ENCODE measurements at regions not wholly inside any gene's neighbourhood (a gene's known extent, or its start where the extent isn't known, plus 50 kb on each side); places are given as distances from the start of the nearest gene placed in this dataset.
"Not testable (repeated sequence)": the region's sequence is repeated elsewhere in the genome, so short reads cannot be mapped to it uniquely, and the experiment has no call there.

GRCh38 chr2:138390316-138390945 is 111.1 kb upstream of the SPOPL start:
- DNase-seq, result no peak
- Mint-ChIP-seq H3K9me3 (no peaks in the 10 kb centered on the region), H3K27ac (no peak overlapping the region), H3K27me3 (no peaks in the 10 kb centered on the region), H3K36me3 (ENCODE audit: low read depth) (no peaks in the 10 kb centered on the region), H3K4me3 (no peak overlapping the region), H3K4me1 (no peaks in the 10 kb centered on the region)
- no peak for ATAC-seq

GRCh38 chr2:138391946-138392345 is 109.6 kb upstream of the SPOPL start:
- ATAC-seq, result no peak
- Mint-ChIP-seq H3K4me1 (no peaks in the 10 kb centered on the region), H3K4me3 (no peak overlapping the region), H3K36me3 (ENCODE audit: low read depth) (no peaks in the 10 kb centered on the region), H3K27ac (no peak overlapping the region), H3K9me3 (no peaks in the 10 kb centered on the region), H3K27me3 (no peaks in the 10 kb centered on the region)
- no peak for DNase-seq

GRCh38 chr2:138395565-138396306 is 105.8 kb upstream of the SPOPL start:
- H3K36me3 Mint-ChIP-seq (ENCODE audit: low read depth), result no peaks in the 10 kb centered on the region
- H3K27ac Mint-ChIP-seq, result no peak overlapping the region
- peak; percentile 10 for ATAC-seq
- no peaks in the 10 kb centered on the region for H3K27me3 Mint-ChIP-seq
- H3K9me3 Mint-ChIP-seq, result peaks cover 13% of the 10 kb centered on the region
- DNase-seq, result no peak
- H3K4me3 Mint-ChIP-seq, result no peak overlapping the region
- H3K4me1 Mint-ChIP-seq, result no peaks in the 10 kb centered on the region

- ATAC-seq, result no peak
- no peaks in the 10 kb centered on the region for H3K27me3 Mint-ChIP-seq
Observed at GRCh38 chr2:138396843-138397242, 104.7 kb upstream of the SPOPL start.

GRCh38 chr2:138403431-138403927 is 98.1 kb upstream of the SPOPL start:
- peaks cover 8% of the 10 kb centered on the region for H3K9me3 Mint-ChIP-seq
- H3K4me3 Mint-ChIP-seq, result no peak overlapping the region
- DNase-seq (no peak), ATAC-seq (no peak)
- H3K27ac Mint-ChIP-seq, result no peak overlapping the region
- H3K27me3 Mint-ChIP-seq, result no peaks in the 10 kb centered on the region
- no peaks in the 10 kb centered on the region for H3K36me3 Mint-ChIP-seq (ENCODE audit: low read depth)
- H3K4me1 Mint-ChIP-seq, result no peaks in the 10 kb centered on the region

More at GRCh38 chr2:138396843-138397242, 104.7 kb upstream of the SPOPL start:
- H3K9me3 Mint-ChIP-seq, result peaks cover 13% of the 10 kb centered on the region
- H3K4me3 Mint-ChIP-seq, result no peak overlapping the region
- H3K4me1 Mint-ChIP-seq, result no peaks in the 10 kb centered on the region
- no peak overlapping the region for H3K27ac Mint-ChIP-seq
- DNase-seq, result no peak
- no peaks in the 10 kb centered on the region for H3K36me3 Mint-ChIP-seq (ENCODE audit: low read depth)

GRCh38 chr2:138414014-138414413 is 87.6 kb upstream of the SPOPL start:
- DNase-seq (no peak), ATAC-seq (no peak)
- Mint-ChIP-seq H3K27ac (no peak overlapping the region), H3K4me1 (no peaks in the 10 kb centered on the region), H3K27me3 (peaks cover 2% of the 10 kb centered on the region), H3K4me3 (no peak overlapping the region), H3K9me3 (peaks cover 42% of the 10 kb centered on the region), H3K36me3 (ENCODE audit: low read depth) (peaks cover 7% of the 10 kb centered on the region)

- no peaks in the 10 kb centered on the region for H3K4me1 Mint-ChIP-seq
- H3K27ac Mint-ChIP-seq, result no peak overlapping the region
- no peak overlapping the region for H3K4me3 Mint-ChIP-seq
- ATAC-seq (no peak), DNase-seq (no peak)
- H3K36me3 Mint-ChIP-seq (ENCODE audit: low read depth), result peaks cover 3% of the 10 kb centered on the region
- peaks cover 2% of the 10 kb centered on the region for H3K27me3 Mint-ChIP-seq
- peaks cover 32% of the 10 kb centered on the region for H3K9me3 Mint-ChIP-seq
Observed at GRCh38 chr2:138415985-138416384, 85.6 kb upstream of the SPOPL start.

GRCh38 chr2:138418453-138418852 is 83.1 kb upstream of the SPOPL start:
- no peak for DNase-seq
- H3K4me3 Mint-ChIP-seq, result no peak overlapping the region
- peaks cover 2% of the 10 kb centered on the region for H3K27me3 Mint-ChIP-seq
- H3K9me3 Mint-ChIP-seq, result peaks cover 17% of the 10 kb centered on the region
- H3K36me3 Mint-ChIP-seq (ENCODE audit: low read depth), result peaks cover 3% of the 10 kb centered on the region
- no peaks in the 10 kb centered on the region for H3K4me1 Mint-ChIP-seq
- ATAC-seq, result no peak
- H3K27ac Mint-ChIP-seq, result no peak overlapping the region

GRCh38 chr2:138421315-138421970 is 80.1 kb upstream of the SPOPL start:
- no peak overlapping the region for H3K27ac Mint-ChIP-seq
- H3K36me3 Mint-ChIP-seq (ENCODE audit: low read depth), result no peaks in the 10 kb centered on the region
- DNase-seq (no peak), ATAC-seq (no peak)
- H3K27me3 Mint-ChIP-seq, result no peaks in the 10 kb centered on the region
- H3K9me3 Mint-ChIP-seq, result peaks cover 20% of the 10 kb centered on the region
- H3K4me3 Mint-ChIP-seq, result no peak overlapping the region
- H3K4me1 Mint-ChIP-seq, result no peaks in the 10 kb centered on the region

- DNase-seq (no peak), ATAC-seq (no peak)
- Mint-ChIP-seq H3K4me3 (no peak overlapping the region), H3K27me3 (no peaks in the 10 kb centered on the region), H3K4me1 (no peaks in the 10 kb centered on the region), H3K27ac (no peak overlapping the region), H3K9me3 (peaks cover 21% of the 10 kb centered on the region), H3K36me3 (ENCODE audit: low read depth) (no peaks in the 10 kb centered on the region)
Observed at GRCh38 chr2:138421971-138422335, 79.6 kb upstream of the SPOPL start.

GRCh38 chr2:138423198-138423597 is 78.4 kb upstream of the SPOPL start:
- H3K4me3 Mint-ChIP-seq, result no peak overlapping the region
- DNase-seq (no peak), ATAC-seq (no peak)
- no peak overlapping the region for H3K27ac Mint-ChIP-seq
- H3K9me3 Mint-ChIP-seq, result peaks cover 28% of the 10 kb centered on the region
- no peaks in the 10 kb centered on the region for H3K4me1 Mint-ChIP-seq
- H3K36me3 Mint-ChIP-seq (ENCODE audit: low read depth), result no peaks in the 10 kb centered on the region
- H3K27me3 Mint-ChIP-seq, result no peaks in the 10 kb centered on the region

- Mint-ChIP-seq H3K36me3 (ENCODE audit: low read depth) (no peaks in the 10 kb centered on the region), H3K4me1 (no peaks in the 10 kb centered on the region), H3K9me3 (peaks cover 30% of the 10 kb centered on the region), H3K27ac (no peak overlapping the region), H3K4me3 (no peak overlapping the region), H3K27me3 (no peaks in the 10 kb centered on the region)
- no peak for ATAC-seq
- DNase-seq, result no peak
Observed at GRCh38 chr2:138423745-138424144, 77.8 kb upstream of the SPOPL start.

GRCh38 chr2:138424436-138425140 is 77.0 kb upstream of the SPOPL start:
- ATAC-seq, result no peak
- H3K27ac Mint-ChIP-seq, result no peak overlapping the region
- peaks cover 39% of the 10 kb centered on the region for H3K9me3 Mint-ChIP-seq
- no peaks in the 10 kb centered on the region for H3K4me1 Mint-ChIP-seq
- H3K27me3 Mint-ChIP-seq, result no peaks in the 10 kb centered on the region
- no peaks in the 10 kb centered on the region for H3K36me3 Mint-ChIP-seq (ENCODE audit: low read depth)
- H3K4me3 Mint-ChIP-seq, result no peak overlapping the region
- no peak for DNase-seq

GRCh38 chr2:138426116-138426515 is 75.5 kb upstream of the SPOPL start:
- H3K27me3 Mint-ChIP-seq; H3K4me3 Mint-ChIP-seq; H3K27ac Mint-ChIP-seq; H3K36me3 Mint-ChIP-seq (ENCODE audit: low read depth); ATAC-seq; DNase-seq; H3K4me1 Mint-ChIP-seq: not testable (repeated sequence)
- H3K9me3 Mint-ChIP-seq, result peaks cover 40% of the 10 kb centered on the region
